OCI-LY7 (cell line): ENCODE measurements at regions not wholly inside any gene's neighbourhood (a gene's known extent, or its start where the extent isn't known, plus 50 kb on each side); places are given as distances from the start of the nearest gene placed in this dataset.

Source experiments
- BruUV-seq: library from RNA; stranded (reverse); fragments of 400-500 nt; replicated peaks from 2 replicates; lab custom pipeline; 2021; lab: Mats Ljungman, UMichigan
- CTCF ChIA-PET: fragments of 300-600 bp; sonication (Branson Sonifier 250); formaldehyde crosslinking; loops from one replicate; lab custom pipeline; 2022; ENCODE audit warnings: antibody characterized with exemption; ENCODE audit not compliant: unreplicated experiment; lab: Charles Lee
- POLR2A ChIA-PET: fragments of 300-600 bp; sonication (Branson Sonifier 250); formaldehyde crosslinking; loops from one replicate; lab custom pipeline; 2022; ENCODE audit warnings: antibody characterized with exemption; lab: Charles Lee
- DNase-seq: peaks from one replicate; pipeline ENCODE4 v3.0.0-alpha.2; 2015; ENCODE audit warnings: low spot score
- H2AFZ ChIP-seq: fragments of 200-600 bp; sonication (generic), shearing (Covaris generic); 2 replicates; pipeline ENCODE4 v1.6.1; 2014; ENCODE audit warnings: mild to moderate bottlenecking, antibody characterized with exemption, low read length, moderate library complexity
- H3K27ac ChIP-seq: fragments of 200-600 bp; sonication (generic); 2 replicates; pipeline ENCODE4 v1.5.1; 2014; ENCODE audit warnings: mixed run types, low read depth, mild to moderate bottlenecking, moderate library complexity, low read length, inconsistent platforms; ENCODE audit not compliant: poor library complexity, severe bottlenecking
- H3K36me3 ChIP-seq: fragments of 200-600 bp; sonication (generic); 2 replicates; pipeline ENCODE4 v1.6.1; 2014; ENCODE audit warnings: mild to moderate bottlenecking, antibody characterized with exemption, low read length, moderate library complexity, mixed read lengths; ENCODE audit not compliant: insufficient read depth
- H3K4me1 ChIP-seq: fragments of 200-600 bp; sonication (generic); 2 replicates; pipeline ENCODE4 v1.5.1; 2014; ENCODE audit warnings: mild to moderate bottlenecking, low read length; ENCODE audit not compliant: insufficient read depth, poor library complexity, severe bottlenecking
- H3K4me2 ChIP-seq: fragments of 200-600 bp; sonication (generic); 2 replicates; pipeline ENCODE4 v1.6.1; 2014; ENCODE audit warnings: mild to moderate bottlenecking, low read length
- H3K4me3 ChIP-seq: fragments of 200-600 bp; sonication (generic); 2 replicates; pipeline ENCODE4 v1.5.1; 2014; ENCODE audit warnings: mild to moderate bottlenecking, low read depth, low read length; ENCODE audit not compliant: poor library complexity, severe bottlenecking
- H3K79me2 ChIP-seq: fragments of 200-600 bp; sonication (generic); 2 replicates; pipeline ENCODE4 v1.6.1; 2016; ENCODE audit warnings: low read depth, mild to moderate bottlenecking, low read length, moderate library complexity, mixed read lengths; ENCODE audit not compliant: insufficient read depth
- H3K9me2 ChIP-seq: fragments of 200-600 bp; sonication (generic); 2 replicates; pipeline ENCODE4 v1.6.1; 2016; ENCODE audit warnings: mild to moderate bottlenecking, low read length, mixed read lengths; ENCODE audit not compliant: insufficient read depth
- H3K9me3 ChIP-seq: fragments of 200-600 bp; sonication (generic); 2 replicates; pipeline ENCODE4 v1.6.1; 2014; ENCODE audit warnings: mild to moderate bottlenecking, mixed run types, low read length, mixed read lengths
- H4K20me1 ChIP-seq: fragments of 200-600 bp; sonication (generic); 2 replicates; pipeline ENCODE4 v1.6.1; 2014; ENCODE audit warnings: mild to moderate bottlenecking, antibody characterized with exemption, low read length, moderate library complexity, mixed read lengths; ENCODE audit not compliant: insufficient read depth
- CTCF ChIP-seq: fragments of 200-600 bp; sonication (generic); conservative IDR thresholded peaks from 2 replicates; pipeline ENCODE4 v1.5.1; 2014; ENCODE audit warnings: mild to moderate bottlenecking, antibody characterized with exemption, low read length, moderate library complexity, mixed read lengths
- EZH2phosphoT487 ChIP-seq: fragments of 200-600 bp; sonication (generic); IDR thresholded peaks from 2 replicates; pipeline ENCODE4 v1.6.1; 2018; ENCODE audit warnings: low read depth, borderline replicate concordance, mild to moderate bottlenecking, mixed run types, antibody characterized with exemption, low read length, moderate library complexity, mixed read lengths
- intact Hi-C: fragments of 100-400 bp; cut with micrococcal nuclease; formaldehyde crosslinking; loops from one replicate; pipeline ENCODE4 v1.10.0; 2022; ENCODE audit not compliant: unreplicated experiment

GRCh38 chr14:105850853-105851581 lies 324.6 kb downstream of the TMEM121 start:
- Histone ChIP-seq H3K79me2 (no peaks in the 10 kb centered on the region), H3K27ac (peak overlapping the region; percentile 96), H3K9me3 (no peaks in the 10 kb centered on the region), H3K36me3 (peaks cover 51% of the 10 kb centered on the region), H4K20me1 (no peaks in the 10 kb centered on the region), H3K9me2 (no peaks in the 10 kb centered on the region), H3K4me1 (peaks cover 33% of the 10 kb centered on the region), H3K4me3 (no peak overlapping the region), H3K4me2 (no peak overlapping the region), H2AFZ (no peak overlapping the region)
- ChIA-PET POLR2A (no interaction called here), CTCF (no interaction called here)
- no TSS peak for BruUV-seq
- peak; percentile 72 for DNase-seq
- intact Hi-C loops: no loop called here
- TF ChIP-seq CTCF (no peak), EZH2phosphoT487 (no peak)

- CTCF ChIA-PET: no interaction called here
- no TSS peak for BruUV-seq
- no peaks in the 10 kb centered on the region for H4K20me1 ChIP-seq
- peaks cover 41% of the 10 kb centered on the region for H3K4me1 ChIP-seq
- no peaks in the 10 kb centered on the region for H3K9me3 ChIP-seq
- intact Hi-C loops: loop anchor here (1.0 kb wide), 1 partner anchor 34 kb away; no protein-coding TSS in a partner anchor
- POLR2A ChIA-PET: no interaction called here
- TF ChIP-seq CTCF: peak; percentile 20; the same call in 1 of the 2 replicates
- TF ChIP-seq EZH2phosphoT487: no peak
- no peak overlapping the region for H3K4me2 ChIP-seq
- DNase-seq: peak; percentile 71
- no peak overlapping the region for H2AFZ ChIP-seq
- peak overlapping the region; percentile 96 for H3K27ac ChIP-seq
- H3K79me2 ChIP-seq: no peaks in the 10 kb centered on the region; the same call in 1 of the 2 replicates
- peaks cover 59% of the 10 kb centered on the region for H3K36me3 ChIP-seq
- H3K9me2 ChIP-seq: no peaks in the 10 kb centered on the region
- H3K4me3 ChIP-seq: no peak overlapping the region
Measured at GRCh38 chr14:105851716-105852377, 325.5 kb downstream of the TMEM121 start.
